Thyroid gland (tissue), 4 donors: ENCODE measurements at regions not wholly inside any gene's neighbourhood (a gene's known extent, or its start where the extent isn't known, plus 50 kb on each side); places are given as distances from the start of the nearest gene placed in this dataset.

Experiments
- DNase-seq, 2 donors: peaks; one replicate each; pipeline ENCODE4 v3.0.0-alpha.2; 2019
- H3K27ac ChIP-seq, 3 donors: fragments of 200-600 bp; sonication (generic); 1 replicate in 2 of 3; 2 replicates in 1 of 3; pipeline ENCODE4 v1.5.1; 2016 to 2019; ENCODE audit warnings: mild to moderate bottlenecking in 1 of 3, moderate library complexity in 1 of 3
- H3K27me3 ChIP-seq: fragments of 200-600 bp; sonication (generic); one replicate; pipeline ENCODE4 v1.5.1; 2019
- H3K36me3 ChIP-seq, 2 donors: fragments of 200-600 bp; sonication (generic); one replicate each; pipeline ENCODE4 v1.5.1; 2016 to 2019
- H3K4me1 ChIP-seq, 2 donors: fragments of 200-600 bp; sonication (generic); one replicate each; pipeline ENCODE4 v1.5.1; 2017 to 2019
- H3K4me3 ChIP-seq, 3 donors: fragments of 200-600 bp; sonication (generic); replicated peaks in 1 of 3; 1 replicate in 2 of 3; 2 replicates in 1 of 3; pipeline ENCODE4 v1.5.1; 2016; ENCODE audit warnings: mild to moderate bottlenecking in 1 of 3
- H3K9me3 ChIP-seq: fragments of 200-600 bp; sonication (generic); one replicate; pipeline ENCODE4 v1.5.1; 2017
- CTCF ChIP-seq, 6 experiments: fragments of 200-600 bp in 3 of 6; fragments of 450-650 bp in 3 of 6; sonication (generic) in 3 of 6; IDR thresholded peaks; one replicate each; pipeline ENCODE4 v1.5.1; 2016 to 2019; ENCODE audit warnings: antibody characterized with exemption in 6 of 6, mild to moderate bottlenecking in 2 of 6, inconsistent platforms in 1 of 6, moderate library complexity in 1 of 6
- POLR2A ChIP-seq, 2 donors: fragments of 450-650 bp; IDR thresholded peaks; one replicate each; pipeline ENCODE4 v1.6.1; 2017; ENCODE audit warnings: antibody characterized with exemption in 2 of 2, mild to moderate bottlenecking in 2 of 2, moderate library complexity in 1 of 2
- WGBS, 2 donors: methylation state at CpG; one replicate each; pipeline ENCODE4 v1.1.5; 2017; 5-methylcytosine and 5-hydroxymethylcytosine counted together
- intact Hi-C: fragments of 100-400 bp; cut with DNase I; formaldehyde crosslinking; loops from one replicate; pipeline ENCODE4 v1.15.1; 2023

GRCh38 chr2:60280238-60280637 is 273.2 kb downstream of the BCL11A start:
- intact Hi-C loops: no loop called here
- H3K27ac ChIP-seq: no peak overlapping the region
- no peaks in the 10 kb centered on the region for H3K9me3 ChIP-seq
- 91 to 93% methylated on average over 3 of the region's 3 CpGs for WGBS, 2 donors
- H3K27me3 ChIP-seq: no peaks in the 10 kb centered on the region
- H3K36me3 ChIP-seq: no peaks in the 10 kb centered on the region
- H3K4me1 ChIP-seq: no peaks in the 10 kb centered on the region
- TF ChIP-seq CTCF (IDR thresholded peaks at IDR 0.05) (no peak), POLR2A (IDR thresholded peaks at IDR 0.05) (no peak)
- no peak for DNase-seq
- no peak overlapping the region for H3K4me3 ChIP-seq

- intact Hi-C loops: no loop called here
- no peak for DNase-seq
- no peak overlapping the region for H3K4me3 ChIP-seq
- H3K27me3 ChIP-seq: no peaks in the 10 kb centered on the region
- TF ChIP-seq POLR2A (IDR thresholded peaks at IDR 0.05) (no peak), CTCF (IDR thresholded peaks at IDR 0.05) (no peak)
- WGBS, 2 donors: 81 to 82% methylated on average over 4 of the region's 4 CpGs
- no peak overlapping the region for H3K27ac ChIP-seq
- H3K9me3 ChIP-seq: no peaks in the 10 kb centered on the region
- no peaks in the 10 kb centered on the region for H3K4me1 ChIP-seq
- H3K36me3 ChIP-seq: no peaks in the 10 kb centered on the region
These were observed 274.5 kb downstream of the BCL11A start for GRCh38 chr2:60278906-60279305.

- no peak for TF ChIP-seq POLR2A (IDR thresholded peaks at IDR 0.05)
- TF ChIP-seq CTCF (IDR thresholded peaks at IDR 0.05): no peak
- intact Hi-C loops: no loop called here
- no peaks in the 10 kb centered on the region for H3K4me1 ChIP-seq
These were observed 277.5 kb downstream of the BCL11A start for GRCh38 chr2:60275958-60276357.

GRCh38 chr2:60273836-60274235 is 279.6 kb downstream of the BCL11A start:
- H3K4me3 ChIP-seq: no peak overlapping the region
- intact Hi-C loops: no loop called here
- no peak for DNase-seq
- H3K36me3 ChIP-seq: no peaks in the 10 kb centered on the region
- no peaks in the 10 kb centered on the region for H3K4me1 ChIP-seq
- H3K9me3 ChIP-seq: no peaks in the 10 kb centered on the region
- no peak overlapping the region for H3K27ac ChIP-seq
- TF ChIP-seq CTCF (IDR thresholded peaks at IDR 0.05) (no peak), POLR2A (IDR thresholded peaks at IDR 0.05) (no peak)
- H3K27me3 ChIP-seq: no peaks in the 10 kb centered on the region
- 79 to 84% methylated on average over 3 of the region's 3 CpGs for WGBS, 2 donors

More at GRCh38 chr2:60275958-60276357, 277.5 kb downstream of the BCL11A start:
- 85 to 86% methylated on average over 3 of the region's 3 CpGs for WGBS, 2 donors
- H3K9me3 ChIP-seq: no peaks in the 10 kb centered on the region
- no peak for DNase-seq
- H3K27me3 ChIP-seq: no peaks in the 10 kb centered on the region
- H3K4me3 ChIP-seq: no peak overlapping the region
- H3K27ac ChIP-seq: no peak overlapping the region
- H3K36me3 ChIP-seq: no peaks in the 10 kb centered on the region

- no peak overlapping the region for H3K27ac ChIP-seq
- H3K4me1 ChIP-seq: no peaks in the 10 kb centered on the region
- TF ChIP-seq POLR2A (IDR thresholded peaks at IDR 0.05) (no peak), CTCF (IDR thresholded peaks at IDR 0.05) (no peak)
- no peaks in the 10 kb centered on the region for H3K27me3 ChIP-seq
- H3K9me3 ChIP-seq: no peaks in the 10 kb centered on the region
- no peaks in the 10 kb centered on the region for H3K36me3 ChIP-seq
- no peak for DNase-seq
- intact Hi-C loops: no loop called here
- no peak overlapping the region for H3K4me3 ChIP-seq
- WGBS, 2 donors: 55 to 65% methylated on average over 5 of the region's 5 CpGs
These were observed 281.7 kb downstream of the BCL11A start for GRCh38 chr2:60271713-60272112.
